HCT116 (cell line): ENCODE measurements at regions not wholly inside any gene's neighbourhood (a gene's known extent, or its start where the extent isn't known, plus 50 kb on each side); places are given as distances from the start of the nearest gene placed in this dataset.

Source experiments
- ATAC-seq: fragments of 200-7000 bp; cut with Tn5 transposase; 2 replicates; pipeline ENCODE4 v1.9.1; 2020; ENCODE audit warnings: mild to moderate bottlenecking, moderate library complexity
- BruUV-seq: library from RNA; stranded (reverse); fragments of 400-500 nt; replicated peaks from 2 replicates; lab custom pipeline; 2021; lab: Mats Ljungman, UMichigan
- CTCF ChIA-PET: fragments of 300-600 bp; sonication (Branson Sonifier 250); formaldehyde crosslinking; loops from one replicate; lab custom pipeline; 2021; ENCODE audit warnings: antibody characterized with exemption; lab: Charles Lee
- POLR2A ChIA-PET: fragments of 300-600, 350-600 bp; sonication (Branson Sonifier 250); formaldehyde crosslinking; loops from one replicate; lab custom pipeline; 2021; ENCODE audit warnings: antibody characterized with exemption; lab: Charles Lee
- RAD21 ChIA-PET, 2 experiments: fragments of 300-600 bp; sonication (Branson Sonifier 250); formaldehyde crosslinking; loops; one replicate each; lab custom pipeline; 2023; ENCODE audit warnings: low total read pairs in 2 of 2; ENCODE audit not compliant: uncharacterized antibody in 2 of 2, unreplicated experiment in 2 of 2, low non-redundant PET in 1 of 2; lab: Charles Lee
- DNase-seq: peaks from one replicate; pipeline ENCODE4 v3.0.0-alpha.2; 2010; ENCODE audit warnings: low read depth, low spot score
- H2AFZ ChIP-seq: fragments of 200-600 bp; shearing (Covaris generic), sonication (generic); 2 replicates; pipeline ENCODE4 v1.6.1; 2017; ENCODE audit warnings: low read depth, mixed run types, mixed read lengths, antibody characterized with exemption, low read length; ENCODE audit not compliant: poor library complexity, severe bottlenecking
- H3K27ac ChIP-seq: 2 replicates; pipeline ENCODE4 v1.5.1; 2012; ENCODE audit warnings: low read depth, low read length
- H3K27me3 ChIP-seq: fragments of 200-600 bp; sonication (generic); 2 replicates; pipeline ENCODE4 v1.6.1; 2016; ENCODE audit warnings: mixed run types, low read length, mixed read lengths; ENCODE audit not compliant: insufficient read depth
- H3K36me3 ChIP-seq, 2 experiments: fragments of 200-500 bp in 1 of 2; fragments of 200-600 bp in 1 of 2; sonication (Bioruptor generic) in 1 of 2; sonication (generic) in 1 of 2; 2 replicates each; pipeline versions ENCODE4 v1.5.1 to v1.6.1; 2014 to 2016; ENCODE audit warnings: low read length in 2 of 2, inconsistent platforms in 1 of 2, mixed read lengths in 1 of 2, mixed run types in 1 of 2; ENCODE audit not compliant: insufficient read depth in 2 of 2, control insufficient read depth in 1 of 2
- H3K4me1 ChIP-seq, 2 experiments: fragments of 200-600 bp in 1 of 2; sonication (generic) in 1 of 2; 2 replicates each; pipeline versions ENCODE4 v1.5.1 to v1.6.1; 2012 to 2017; ENCODE audit warnings: low read length in 2 of 2, inconsistent platforms in 1 of 2, mild to moderate bottlenecking in 1 of 2, mixed read lengths in 1 of 2, mixed run types in 1 of 2, moderate library complexity in 1 of 2; ENCODE audit not compliant: insufficient read depth in 2 of 2, control insufficient read depth in 1 of 2
- H3K4me2 ChIP-seq: fragments of 200-600 bp; sonication (generic); 2 replicates; pipeline ENCODE4 v1.6.1; 2017; ENCODE audit warnings: mixed run types, low read length, mixed read lengths
- H3K4me3 ChIP-seq, 2 experiments: fragments of 200-600 bp in 1 of 2; sonication (generic) in 1 of 2; replicated peaks in 1 of 2; 2 replicates each; pipeline ENCODE4 v1.5.1; 2011 to 2016; ENCODE audit warnings: low read length in 2 of 2, control low read depth in 1 of 2, low read depth in 1 of 2, mild to moderate bottlenecking in 1 of 2, mixed read lengths in 1 of 2, mixed run types in 1 of 2
- H3K79me2 ChIP-seq: fragments of 200-600 bp; sonication (generic); 2 replicates; pipeline ENCODE4 v1.6.1; 2017; ENCODE audit warnings: mild to moderate bottlenecking, mixed run types, low read length, moderate library complexity, mixed read lengths; ENCODE audit not compliant: insufficient read depth
- H3K9ac ChIP-seq: fragments of 200-600 bp; sonication (generic); 2 replicates; pipeline ENCODE4 v1.6.1; 2016; ENCODE audit warnings: low read length, mixed read lengths
- H3K9me2 ChIP-seq: fragments of 200-600 bp; sonication (generic), shearing (Covaris generic); 2 replicates; pipeline ENCODE4 v1.6.1; 2017; ENCODE audit warnings: mixed run types, mild to moderate bottlenecking, moderate library complexity; ENCODE audit not compliant: insufficient read depth
- H3K9me3 ChIP-seq, 2 experiments: fragments of 200-500 bp in 1 of 2; fragments of 200-600 bp in 1 of 2; sonication (Bioruptor generic) in 1 of 2; sonication (generic) in 1 of 2; 2 replicates each; pipeline ENCODE4 v1.6.1; 2014 to 2017; ENCODE audit warnings: low read length in 2 of 2, mixed read lengths in 2 of 2, inconsistent platforms in 1 of 2, low read depth in 1 of 2, mild to moderate bottlenecking in 1 of 2, mixed run types in 1 of 2, moderate library complexity in 1 of 2; ENCODE audit not compliant: control insufficient read depth in 1 of 2, insufficient read depth in 1 of 2
- H4K20me1 ChIP-seq: fragments of 200-600 bp; sonication (generic), shearing (Covaris generic); 2 replicates; pipeline ENCODE4 v1.6.1; 2017; ENCODE audit warnings: mixed run types, mild to moderate bottlenecking, moderate library complexity; ENCODE audit not compliant: insufficient read depth
- ATF3 ChIP-seq: IDR thresholded peaks from 2 replicates; pipeline ENCODE4 v1.6.1; 2012
- CBX3 ChIP-seq: IDR thresholded peaks from 2 replicates; pipeline ENCODE4 v1.6.1; 2012; ENCODE audit warnings: low read depth
- EGR1 ChIP-seq: IDR thresholded peaks from 2 replicates; pipeline ENCODE4 v1.6.1; 2012; ENCODE audit warnings: low read depth
- ELF1 ChIP-seq: IDR thresholded peaks from 2 replicates; pipeline ENCODE4 v1.6.1; 2012; ENCODE audit warnings: low read depth, borderline replicate concordance
- EZH2phosphoT487 ChIP-seq: fragments of 200-600 bp; IDR thresholded peaks from 2 replicates; pipeline ENCODE4 v1.6.1; 2018; ENCODE audit warnings: antibody characterized with exemption, borderline replicate concordance
- FOSL1 ChIP-seq: IDR thresholded peaks from 2 replicates; pipeline ENCODE4 v1.6.1; 2012; ENCODE audit warnings: low read depth
- JUND ChIP-seq: IDR thresholded peaks from 2 replicates; pipeline ENCODE4 v1.6.1; 2012
- POLR2AphosphoS5 ChIP-seq: IDR thresholded peaks from 2 replicates; pipeline ENCODE4 v1.6.1; 2011; ENCODE audit warnings: mild to moderate bottlenecking, low read depth, low read length, moderate library complexity
- SP1 ChIP-seq: IDR thresholded peaks from 2 replicates; pipeline ENCODE4 v1.6.1; 2012; ENCODE audit warnings: low read depth
- SRF ChIP-seq: IDR thresholded peaks from 2 replicates; pipeline ENCODE4 v1.6.1; 2012; ENCODE audit warnings: low read depth
- TCF7L2 ChIP-seq: IDR thresholded peaks from 2 replicates; pipeline ENCODE4 v1.7.0; 2011; ENCODE audit warnings: borderline replicate concordance, inconsistent platforms; ENCODE audit not compliant: insufficient read depth, insufficient read length; ENCODE audit errors: extremely low read depth
- YY1 ChIP-seq: IDR thresholded peaks from 2 replicates; pipeline ENCODE4 v1.6.1; 2011; ENCODE audit warnings: low read length, low read depth, moderate library complexity, mild to moderate bottlenecking; ENCODE audit not compliant: insufficient replicate concordance; ENCODE audit errors: extremely low read depth
- ZNF274 ChIP-seq: fragments of 200-500 bp; sonication (Bioruptor generic); IDR thresholded peaks from 2 replicates; pipeline ENCODE4 v1.6.1; 2014; ENCODE audit warnings: mild to moderate bottlenecking, low read depth, low read length, inconsistent platforms
- intact Hi-C: fragments of 100-400 bp; cut with micrococcal nuclease; formaldehyde crosslinking; loops from 2 replicates; pipeline ENCODE4 v1.10.0; 2022
- TF ChIP-seq, protein P1 (sequence below): IDR thresholded peaks from 2 replicates; pipeline ENCODE4 v1.6.1; 2012
- TF ChIP-seq, protein P2 (sequence below), 3 experiments: fragments of 200-600 bp in 1 of 3; sonication (generic) in 1 of 3; IDR thresholded peaks in 2 of 3; conservative IDR thresholded peaks in 1 of 3; 2 replicates each; pipeline ENCODE4 v1.5.1; 2012 to 2017; ENCODE audit warnings: low read depth in 2 of 3, low read length in 2 of 3, antibody characterized with exemption in 1 of 3, borderline replicate concordance in 1 of 3, control low read depth in 1 of 3, mild to moderate bottlenecking in 1 of 3, mixed read lengths in 1 of 3, mixed run types in 1 of 3, moderate library complexity in 1 of 3; ENCODE audit not compliant: insufficient read depth in 1 of 3
- TF ChIP-seq, protein P3 (sequence below): IDR thresholded peaks from 2 replicates; pipeline ENCODE4 v1.6.1; 2011; ENCODE audit warnings: mild to moderate bottlenecking, low read length, moderate library complexity; ENCODE audit not compliant: insufficient replicate concordance; ENCODE audit errors: extremely low read depth

GRCh38 chr4:62199291-62199810 lies 999.2 kb downstream of the ADGRL3 start (continued):
- TF ChIP-seq EGR1: no peak
- TF ChIP-seq, all 23 proteins: peak for 0

GRCh38 chr4:62196338-62196737 lies 996.2 kb downstream of the ADGRL3 start:
- Histone ChIP-seq H3K79me2 (no peaks in the 10 kb centered on the region), H3K9me3 (peaks cover 8 to 17% of the 10 kb centered on the region in 2 experiments; a peak in 2 of 4 replicates), H3K27me3 (no peaks in the 10 kb centered on the region), H3K9me2 (no peaks in the 10 kb centered on the region), H3K27ac (no peak overlapping the region), H3K36me3 (no peaks in the 10 kb centered on the region), H2AFZ (no peak overlapping the region), H4K20me1 (no peaks in the 10 kb centered on the region), H3K9ac (no peak overlapping the region), H3K4me3 (no peak overlapping the region), H3K4me1 (no peaks in the 10 kb centered on the region), H3K4me2 (no peak overlapping the region)
- POLR2A ChIA-PET: no interaction called here
- RAD21 ChIA-PET: no interaction called here
- no TSS peak for BruUV-seq
- no peak for TF ChIP-seq EZH2phosphoT487
- TF ChIP-seq JUND: no peak
- TF ChIP-seq ATF3: no peak
- TF ChIP-seq, protein P1, sequence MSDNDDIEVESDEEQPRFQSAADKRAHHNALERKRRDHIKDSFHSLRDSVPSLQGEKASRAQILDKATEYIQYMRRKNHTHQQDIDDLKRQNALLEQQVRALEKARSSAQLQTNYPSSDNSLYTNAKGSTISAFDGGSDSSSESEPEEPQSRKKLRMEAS: no peak
- TF ChIP-seq SP1: no peak
- TF ChIP-seq, protein P2, sequence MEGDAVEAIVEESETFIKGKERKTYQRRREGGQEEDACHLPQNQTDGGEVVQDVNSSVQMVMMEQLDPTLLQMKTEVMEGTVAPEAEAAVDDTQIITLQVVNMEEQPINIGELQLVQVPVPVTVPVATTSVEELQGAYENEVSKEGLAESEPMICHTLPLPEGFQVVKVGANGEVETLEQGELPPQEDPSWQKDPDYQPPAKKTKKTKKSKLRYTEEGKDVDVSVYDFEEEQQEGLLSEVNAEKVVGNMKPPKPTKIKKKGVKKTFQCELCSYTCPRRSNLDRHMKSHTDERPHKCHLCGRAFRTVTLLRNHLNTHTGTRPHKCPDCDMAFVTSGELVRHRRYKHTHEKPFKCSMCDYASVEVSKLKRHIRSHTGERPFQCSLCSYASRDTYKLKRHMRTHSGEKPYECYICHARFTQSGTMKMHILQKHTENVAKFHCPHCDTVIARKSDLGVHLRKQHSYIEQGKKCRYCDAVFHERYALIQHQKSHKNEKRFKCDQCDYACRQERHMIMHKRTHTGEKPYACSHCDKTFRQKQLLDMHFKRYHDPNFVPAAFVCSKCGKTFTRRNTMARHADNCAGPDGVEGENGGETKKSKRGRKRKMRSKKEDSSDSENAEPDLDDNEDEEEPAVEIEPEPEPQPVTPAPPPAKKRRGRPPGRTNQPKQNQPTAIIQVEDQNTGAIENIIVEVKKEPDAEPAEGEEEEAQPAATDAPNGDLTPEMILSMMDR (IDR thresholded peaks at IDR 0.05 in 2 of 3, conservative IDR thresholded peaks at IDR 0.05 in 1 of 3; ENCODE audit: borderline replicate concordance in 1 of 3, insufficient read depth in 1 of 3, low read depth in 2 of 3, low read length in 2 of 3): no peak
- TF ChIP-seq POLR2AphosphoS5: no peak
- TF ChIP-seq SRF: no peak
- no peak for TF ChIP-seq ELF1
- no peak for TF ChIP-seq EGR1
- no peak for TF ChIP-seq ZNF274
- TF ChIP-seq, protein P3, sequence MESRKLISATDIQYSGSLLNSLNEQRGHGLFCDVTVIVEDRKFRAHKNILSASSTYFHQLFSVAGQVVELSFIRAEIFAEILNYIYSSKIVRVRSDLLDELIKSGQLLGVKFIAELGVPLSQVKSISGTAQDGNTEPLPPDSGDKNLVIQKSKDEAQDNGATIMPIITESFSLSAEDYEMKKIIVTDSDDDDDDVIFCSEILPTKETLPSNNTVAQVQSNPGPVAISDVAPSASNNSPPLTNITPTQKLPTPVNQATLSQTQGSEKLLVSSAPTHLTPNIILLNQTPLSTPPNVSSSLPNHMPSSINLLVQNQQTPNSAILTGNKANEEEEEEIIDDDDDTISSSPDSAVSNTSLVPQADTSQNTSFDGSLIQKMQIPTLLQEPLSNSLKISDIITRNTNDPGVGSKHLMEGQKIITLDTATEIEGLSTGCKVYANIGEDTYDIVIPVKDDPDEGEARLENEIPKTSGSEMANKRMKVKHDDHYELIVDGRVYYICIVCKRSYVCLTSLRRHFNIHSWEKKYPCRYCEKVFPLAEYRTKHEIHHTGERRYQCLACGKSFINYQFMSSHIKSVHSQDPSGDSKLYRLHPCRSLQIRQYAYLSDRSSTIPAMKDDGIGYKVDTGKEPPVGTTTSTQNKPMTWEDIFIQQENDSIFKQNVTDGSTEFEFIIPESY: no peak
- TF ChIP-seq FOSL1: no peak
- no peak for TF ChIP-seq TCF7L2
- TF ChIP-seq YY1: no peak
- TF ChIP-seq CBX3: no peak
- ATAC-seq (no peak), DNase-seq (no peak)
- CTCF ChIA-PET: no interaction called here
- intact Hi-C loops: no loop called here
